GM21737 (cell line): ENCODE measurements at regions not wholly inside any gene's neighbourhood (a gene's known extent, or its start where the extent isn't known, plus 50 kb on each side); places are given as distances from the start of the nearest gene placed in this dataset.

Source experiments
- ATAC-seq: cut with Tn5 transposase; IDR thresholded peaks from one replicate; pipeline ENCODE4 v1.9.1; 2021; ENCODE audit warnings: mild to moderate bottlenecking, moderate library complexity; ENCODE audit not compliant: unreplicated experiment

GRCh38 chr11:112878033-112878601, 83.1 kb upstream of the NCAM1 start:
- ATAC-seq, result no peak

GRCh38 chr11:112880495-112880894, 80.7 kb upstream of the NCAM1 start:
- ATAC-seq, result no peak

GRCh38 chr11:112881461-112881860, 79.8 kb upstream of the NCAM1 start:
- ATAC-seq, result no peak

- no peak for ATAC-seq
These were observed 78.5 kb upstream of the NCAM1 start for GRCh38 chr11:112882494-112883381.

GRCh38 chr11:112884012-112884767, 77.0 kb upstream of the NCAM1 start:
- no peak for ATAC-seq

- no peak for ATAC-seq
These were observed 75.3 kb upstream of the NCAM1 start for GRCh38 chr11:112885744-112886433.

- no peak for ATAC-seq
These were observed 74.5 kb upstream of the NCAM1 start for GRCh38 chr11:112886434-112887370.

GRCh38 chr11:112889446-112889845, 71.8 kb upstream of the NCAM1 start:
- no peak for ATAC-seq

GRCh38 chr11:112899235-112900006, 61.8 kb upstream of the NCAM1 start:
- ATAC-seq, result no peak

GRCh38 chr11:112901924-112902323, 59.3 kb upstream of the NCAM1 start:
- no peak for ATAC-seq

- no peak for ATAC-seq
These were observed 58.7 kb upstream of the NCAM1 start for GRCh38 chr11:112902361-112903011.

GRCh38 chr11:112903340-112903739, 57.9 kb upstream of the NCAM1 start:
- ATAC-seq, result no peak

GRCh38 chr11:112911124-112911523, 50.1 kb upstream of the NCAM1 start:
- no peak for ATAC-seq
